H1 (cell line): ENCODE measurements at regions not wholly inside any gene's neighbourhood (a gene's known extent, or its start where the extent isn't known, plus 50 kb on each side); places are given as distances from the start of the nearest gene placed in this dataset.

Source experiments
- CTCF ChIA-PET: fragments of 300-600 bp; sonication (Branson Sonifier 250); formaldehyde crosslinking; loops from one replicate; lab custom pipeline; 2021; ENCODE audit not compliant: partially characterized antibody; lab: Charles Lee
- POLR2A ChIA-PET: fragments of 300-600 bp; sonication (Branson Sonifier 250); formaldehyde crosslinking; loops from one replicate; lab custom pipeline; 2021; ENCODE audit warnings: inconsistent platforms; ENCODE audit not compliant: partially characterized antibody; lab: Charles Lee
- DNase-seq, 2 experiments: peaks; one replicate each; pipeline versions ENCODE4 v3.0.0 to v3.0.0-alpha.2; 2010 to 2022; ENCODE audit warnings: low spot score in 2 of 2, low read depth in 1 of 2, mixed read lengths in 1 of 2
- FAIRE-seq: peaks from 2 replicates; lab custom pipeline; 2011; peaks lifted over from hg19 to GRCh38; lab: Jason Lieb, UNC
- H2AFZ ChIP-seq: 2 replicates; pipeline ENCODE4 v1.8.1; 2012; ENCODE audit warnings: low read length, inconsistent platforms
- H2AK5ac ChIP-seq: 2 replicates; pipeline ENCODE4 v1.6.1; 2013; ENCODE audit warnings: low read depth, low read length
- H2BK120ac ChIP-seq: replicated peaks from 2 replicates; pipeline ENCODE3; 2013; ENCODE audit warnings: low read depth, low read length, inconsistent platforms
- H2BK12ac ChIP-seq: 2 replicates; pipeline ENCODE4 v1.6.1; 2013; ENCODE audit warnings: low read depth, low read length
- H2BK15ac ChIP-seq: 2 replicates; pipeline ENCODE4 v1.6.1; 2013; ENCODE audit warnings: low read length
- H2BK20ac ChIP-seq: 2 replicates; pipeline ENCODE4 v1.6.1; 2013; ENCODE audit warnings: low read length
- H2BK5ac ChIP-seq: 2 replicates; pipeline ENCODE4 v1.6.1; 2013; ENCODE audit warnings: low read depth, low read length
- H3K14ac ChIP-seq: 2 replicates; pipeline ENCODE4 v1.6.1; 2013; ENCODE audit warnings: inconsistent platforms; ENCODE audit not compliant: insufficient read length
- H3K18ac ChIP-seq: 2 replicates; pipeline ENCODE4 v1.6.1; 2013; ENCODE audit warnings: low read length; ENCODE audit errors: extremely low read depth
- H3K23ac ChIP-seq: 2 replicates; pipeline ENCODE4 v1.6.1; 2013; ENCODE audit warnings: inconsistent platforms; ENCODE audit not compliant: insufficient read length
- H3K23me2 ChIP-seq: 2 replicates; pipeline ENCODE4 v1.6.1; 2013; ENCODE audit warnings: low read depth, low read length
- H3K27ac ChIP-seq: 2 replicates; pipeline ENCODE4 v1.6.1; 2011; ENCODE audit warnings: low read depth, low read length, inconsistent platforms
- H3K27me3 ChIP-seq, 4 experiments: replicated peaks in 1 of 4; 1 replicate in 1 of 4; 2 replicates in 3 of 4; pipeline versions ENCODE4 v1.6.1 to v1.8.1; 2011 to 2013; ENCODE audit warnings: low read length in 3 of 4, mild to moderate bottlenecking in 3 of 4, inconsistent platforms in 2 of 4, mixed read lengths in 2 of 4, moderate library complexity in 1 of 4; ENCODE audit not compliant: control insufficient read depth in 3 of 4, insufficient read depth in 3 of 4; ENCODE audit errors: extremely low read depth in 1 of 4
- H3K36me3 ChIP-seq, 4 experiments: 2 replicates each; pipeline versions ENCODE4 v1.6.1 to v1.8.1; 2011 to 2013; ENCODE audit warnings: mild to moderate bottlenecking in 4 of 4, low read length in 3 of 4, moderate library complexity in 2 of 4, control low read depth in 1 of 4, inconsistent platforms in 1 of 4; ENCODE audit not compliant: insufficient read depth in 4 of 4, control insufficient read depth in 2 of 4
- H3K4ac ChIP-seq: replicated peaks from 2 replicates; pipeline ENCODE3; 2013; ENCODE audit warnings: low read length, low read depth, mixed read lengths, inconsistent platforms; ENCODE audit not compliant: insufficient read length
- H3K4me1 ChIP-seq, 4 experiments: replicated peaks in 1 of 4; 1 replicate in 1 of 4; 2 replicates in 3 of 4; pipeline versions ENCODE4 v1.6.1 to v1.8.1; 2011 to 2013; ENCODE audit warnings: low read length in 3 of 4, inconsistent platforms in 2 of 4, mixed read lengths in 1 of 4; ENCODE audit not compliant: insufficient read depth in 4 of 4, control insufficient read depth in 3 of 4
- H3K4me2 ChIP-seq, 2 experiments: 2 replicates each; pipeline versions ENCODE4 v1.6.1 to v1.8.1; 2011 to 2013; ENCODE audit warnings: low read depth in 2 of 2, low read length in 2 of 2, control low read depth in 1 of 2, inconsistent platforms in 1 of 2, mild to moderate bottlenecking in 1 of 2; ENCODE audit not compliant: insufficient read depth in 1 of 2
- H3K4me3 ChIP-seq, 4 experiments: fragments of 200-600, 300-600 bp in 1 of 4; sonication (generic), shearing (Covaris generic), sonication (Bioruptor Twin) in 1 of 4; 2 replicates each; pipeline versions ENCODE4 v1.5.1 to v1.8.1; 2011 to 2016; ENCODE audit warnings: low read length in 4 of 4, low read depth in 3 of 4, control low read depth in 2 of 4, inconsistent platforms in 2 of 4, mild to moderate bottlenecking in 2 of 4, mixed read lengths in 1 of 4, moderate library complexity in 1 of 4; ENCODE audit not compliant: insufficient read depth in 2 of 4; ENCODE audit errors: extremely low read depth in 1 of 4
- H3K56ac ChIP-seq: replicated peaks from 2 replicates; pipeline ENCODE3; 2013; ENCODE audit warnings: low read depth, mild to moderate bottlenecking, mixed read lengths, low read length, inconsistent platforms; ENCODE audit not compliant: insufficient read length
- H3K79me1 ChIP-seq: 2 replicates; pipeline ENCODE4 v1.6.1; 2013; ENCODE audit warnings: low read depth, low read length, control low read depth
- H3K79me2 ChIP-seq, 2 experiments: 2 replicates each; pipeline versions ENCODE4 v1.6.1 to v1.8.1; 2012 to 2013; ENCODE audit warnings: low read length in 2 of 2, mild to moderate bottlenecking in 2 of 2, inconsistent platforms in 1 of 2; ENCODE audit not compliant: insufficient read depth in 2 of 2, control insufficient read depth in 1 of 2
- H3K9ac ChIP-seq, 4 experiments: replicated peaks in 1 of 4; 1 replicate in 1 of 4; 2 replicates in 3 of 4; pipeline versions ENCODE4 v1.6.1 to v1.8.1; 2011 to 2013; ENCODE audit warnings: low read depth in 3 of 4, low read length in 3 of 4, control low read depth in 2 of 4, mild to moderate bottlenecking in 2 of 4, moderate library complexity in 2 of 4, inconsistent platforms in 1 of 4; ENCODE audit errors: extremely low read depth in 1 of 4
- H3K9me3 ChIP-seq, 2 experiments: 2 replicates each; pipeline versions ENCODE4 v1.6.1 to v1.8.1; 2012 to 2013; ENCODE audit warnings: mild to moderate bottlenecking in 2 of 2, moderate library complexity in 2 of 2, control low read depth in 1 of 2, inconsistent platforms in 1 of 2, low read depth in 1 of 2, low read length in 1 of 2, mixed read lengths in 1 of 2; ENCODE audit not compliant: insufficient read depth in 2 of 2
- H4K20me1 ChIP-seq, 2 experiments: replicated peaks in 1 of 2; 2 replicates each; pipeline versions ENCODE3 to v1.8.1; 2011 to 2013; ENCODE audit warnings: inconsistent platforms in 2 of 2, low read length in 2 of 2, mild to moderate bottlenecking in 1 of 2; ENCODE audit not compliant: insufficient read depth in 2 of 2, control insufficient read depth in 1 of 2
- H4K5ac ChIP-seq: 2 replicates; pipeline ENCODE4 v1.6.1; 2013; ENCODE audit warnings: low read length, low read depth, mixed read lengths, inconsistent platforms; ENCODE audit not compliant: insufficient read length
- H4K8ac ChIP-seq: 2 replicates; pipeline ENCODE4 v1.8.0; 2013; ENCODE audit warnings: mild to moderate bottlenecking, moderate library complexity, low read length, inconsistent platforms; ENCODE audit not compliant: insufficient read depth; ENCODE audit errors: extremely low read depth
- H4K91ac ChIP-seq: replicated peaks from 2 replicates; pipeline ENCODE3; 2013; ENCODE audit warnings: low read length, mixed read lengths, inconsistent platforms; ENCODE audit not compliant: insufficient read length
- CREB1 ChIP-seq: IDR thresholded peaks from 2 replicates; pipeline ENCODE4 v1.6.1; 2012; ENCODE audit warnings: inconsistent platforms
- JUND ChIP-seq: IDR thresholded peaks from 2 replicates; pipeline ENCODE4 v1.6.1; 2011; ENCODE audit warnings: mild to moderate bottlenecking, improper control_type of control experiment, low read length
- KDM4A ChIP-seq: IDR thresholded peaks from one replicate; pipeline ENCODE4 v1.7.1; 2012; ENCODE audit warnings: low read depth, mild to moderate bottlenecking, moderate library complexity, low read length, inconsistent platforms; ENCODE audit not compliant: severe bottlenecking
- NANOG ChIP-seq: IDR thresholded peaks from 2 replicates; pipeline ENCODE4 v1.6.1; 2011; ENCODE audit warnings: low read length, low read depth, mild to moderate bottlenecking, inconsistent platforms; ENCODE audit not compliant: insufficient read depth, poor library complexity, severe bottlenecking
- POU5F1 ChIP-seq: IDR thresholded peaks from 2 replicates; pipeline ENCODE4 v1.6.1; 2011; ENCODE audit warnings: low read depth, mild to moderate bottlenecking, low read length, moderate library complexity
- RFX5 ChIP-seq: IDR thresholded peaks from 2 replicates; pipeline ENCODE4 v1.6.1; 2011; ENCODE audit warnings: low read depth, low read length, improper control_type of control experiment, borderline replicate concordance
- RXRA ChIP-seq: IDR thresholded peaks from 2 replicates; pipeline ENCODE4 v1.6.1; 2011; ENCODE audit warnings: low read depth, mild to moderate bottlenecking, low read length, moderate library complexity; ENCODE audit not compliant: insufficient read depth
- TAF1 ChIP-seq: IDR thresholded peaks from 2 replicates; pipeline ENCODE4 v1.6.1; 2011; ENCODE audit warnings: mild to moderate bottlenecking, low read depth, low read length
- WGBS, 2 experiments: shearing (Covaris generic) in 1 of 2; methylation state at CpG; one replicate each; pipeline versions ENCODE4 v1.1.6 to v1.1.7; 2013 to 2015; ENCODE audit warnings: low lambda C conversion rate in 2 of 2, mixed read lengths in 2 of 2, inconsistent platforms in 1 of 2, low coverage in 1 of 2, missing lambda C conversion rate in 1 of 2; ENCODE audit not compliant: insufficient replicate concordance in 2 of 2, insufficient coverage in 1 of 2, insufficient read length in 1 of 2; ENCODE audit errors: extremely low coverage in 1 of 2, missing lambda C conversion rate in 1 of 2; 5-methylcytosine and 5-hydroxymethylcytosine counted together
- TF ChIP-seq, protein P1 (sequence below), 3 experiments: IDR thresholded peaks; 1 replicate in 2 of 3; 2 replicates in 1 of 3; pipeline versions ENCODE4 v1.5.1 to v1.6.1; 2011; ENCODE audit warnings: low read length in 3 of 3, mild to moderate bottlenecking in 3 of 3, inconsistent platforms in 2 of 3, low read depth in 1 of 3, moderate library complexity in 1 of 3; ENCODE audit not compliant: insufficient read depth in 1 of 3; ENCODE audit errors: control extremely low read depth in 1 of 3

DNA sequence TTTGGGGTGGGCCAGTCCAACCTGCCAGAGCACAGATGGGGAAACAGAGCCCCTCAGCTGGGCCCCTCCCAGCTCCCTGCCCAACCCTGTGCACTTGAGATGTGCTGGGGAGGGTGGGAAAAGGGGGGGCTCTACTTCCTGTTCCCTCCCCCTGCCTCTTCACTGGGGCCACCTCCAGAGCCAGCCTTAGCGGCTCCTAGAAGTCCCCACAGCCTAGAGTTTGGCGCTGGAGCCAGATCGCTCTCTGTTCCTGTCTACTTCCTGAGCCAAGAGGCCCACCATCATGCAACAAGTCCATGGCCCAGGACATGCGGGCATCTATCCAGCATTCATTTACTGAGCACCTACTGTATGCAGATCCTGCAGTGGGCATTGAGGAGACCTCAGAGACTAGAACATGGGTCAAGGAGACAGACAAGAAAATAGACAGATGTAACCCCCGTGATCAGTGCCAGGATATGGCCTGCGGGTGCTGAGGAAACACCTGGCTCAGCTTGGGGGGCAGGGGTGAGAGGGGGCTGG, 144.1 kb downstream of the SYF2 start:
- POLR2A ChIA-PET: no interaction called here
- 95% methylated on average over 6 of the region's 6 CpGs; no CpG with 5 or more reads in 1 of the 2 experiments for WGBS, 2 experiments
- Histone ChIP-seq H3K4me3 (no peak overlapping the region), H3K14ac (no peak overlapping the region), H4K20me1 (no peaks in the 10 kb centered on the region), H3K79me2 (no peaks in the 10 kb centered on the region), H2AFZ (no peak overlapping the region), H3K9ac (no peak overlapping the region), H4K8ac (no peak overlapping the region), H3K4me1 (peaks cover 0 to 7% (median 3%) of the 10 kb centered on the region in 4 experiments; a peak in 2 of 7 replicates), H2BK12ac (no peak overlapping the region), H3K36me3 (no peaks in the 10 kb centered on the region), H3K9me3 (no peaks in the 10 kb centered on the region), H2AK5ac (no peak overlapping the region), H3K56ac (no peak overlapping the region), H4K5ac (no peak overlapping the region), H2BK15ac (no peak overlapping the region), H3K79me1 (no peaks in the 10 kb centered on the region), H2BK120ac (no peak overlapping the region), H3K23me2 (no peaks in the 10 kb centered on the region), H3K27me3 (no peaks in the 10 kb centered on the region), H2BK20ac (no peak overlapping the region), H3K23ac (no peak overlapping the region), H2BK5ac (no peak overlapping the region), H3K4me2 (no peak overlapping the region), H3K27ac (no peak overlapping the region), H3K18ac (no peak overlapping the region), H4K91ac (no peak overlapping the region), H3K4ac (no peak overlapping the region)
- no peak for TF ChIP-seq RFX5
- no peak for TF ChIP-seq RXRA
- no peak for TF ChIP-seq JUND
- no peak for TF ChIP-seq TAF1
- no peak for TF ChIP-seq NANOG
- TF ChIP-seq KDM4A: no peak
- no peak for TF ChIP-seq CREB1
- no peak for TF ChIP-seq POU5F1
- TF ChIP-seq, protein P1, sequence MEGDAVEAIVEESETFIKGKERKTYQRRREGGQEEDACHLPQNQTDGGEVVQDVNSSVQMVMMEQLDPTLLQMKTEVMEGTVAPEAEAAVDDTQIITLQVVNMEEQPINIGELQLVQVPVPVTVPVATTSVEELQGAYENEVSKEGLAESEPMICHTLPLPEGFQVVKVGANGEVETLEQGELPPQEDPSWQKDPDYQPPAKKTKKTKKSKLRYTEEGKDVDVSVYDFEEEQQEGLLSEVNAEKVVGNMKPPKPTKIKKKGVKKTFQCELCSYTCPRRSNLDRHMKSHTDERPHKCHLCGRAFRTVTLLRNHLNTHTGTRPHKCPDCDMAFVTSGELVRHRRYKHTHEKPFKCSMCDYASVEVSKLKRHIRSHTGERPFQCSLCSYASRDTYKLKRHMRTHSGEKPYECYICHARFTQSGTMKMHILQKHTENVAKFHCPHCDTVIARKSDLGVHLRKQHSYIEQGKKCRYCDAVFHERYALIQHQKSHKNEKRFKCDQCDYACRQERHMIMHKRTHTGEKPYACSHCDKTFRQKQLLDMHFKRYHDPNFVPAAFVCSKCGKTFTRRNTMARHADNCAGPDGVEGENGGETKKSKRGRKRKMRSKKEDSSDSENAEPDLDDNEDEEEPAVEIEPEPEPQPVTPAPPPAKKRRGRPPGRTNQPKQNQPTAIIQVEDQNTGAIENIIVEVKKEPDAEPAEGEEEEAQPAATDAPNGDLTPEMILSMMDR (IDR thresholded peaks at IDR 0.05; ENCODE audit: control extremely low read depth in 1 of 3, insufficient read depth in 1 of 3, low read depth in 1 of 3, low read length in 3 of 3): no peak
- CTCF ChIA-PET: interaction anchor here (0.6 to 7.7 kb wide), 9 partner anchors 11 to 256 kb away, joined by 3 to 61 read pairs (median 4); no protein-coding TSS in a partner anchor
- FAIRE-seq: no peak
- DNase-seq: no peak
